Panc1 (cell line): ENCODE measurements at regions not wholly inside any gene's neighbourhood (a gene's known extent, or its start where the extent isn't known, plus 50 kb on each side); places are given as distances from the start of the nearest gene placed in this dataset.
A peak's percentile ranks its signal among the peaks of the same experiment; 100 is the strongest.

Experiments
- ATAC-seq: fragments of 200-7000 bp; cut with Tn5 transposase; 2 replicates; pipeline ENCODE4 v1.9.1; 2020; ENCODE audit warnings: mild to moderate bottlenecking, moderate library complexity
- BruUV-seq: library from RNA; stranded (reverse); fragments of 400-500 nt; replicated peaks from 2 replicates; lab custom pipeline; 2021; lab: Mats Ljungman, UMichigan
- CTCF ChIA-PET: fragments of 300-600 bp; sonication (Branson Sonifier 250); formaldehyde crosslinking; loops from one replicate; lab custom pipeline; 2022; ENCODE audit warnings: antibody characterized with exemption; lab: Charles Lee
- POLR2A ChIA-PET: fragments of 300-600 bp; sonication (Branson Sonifier 250); formaldehyde crosslinking; loops from one replicate; lab custom pipeline; 2022; ENCODE audit warnings: antibody characterized with exemption; lab: Charles Lee
- DNase-seq: peaks from one replicate; pipeline ENCODE4 v3.0.0-alpha.2; 2010; ENCODE audit warnings: low read depth, low spot score
- H3K27ac ChIP-seq: 2 replicates; pipeline ENCODE4 v1.5.1; 2011; ENCODE audit warnings: mild to moderate bottlenecking, low read length, inconsistent platforms
- H3K27me3 ChIP-seq: fragments of 200-500 bp; sonication (Bioruptor generic); 2 replicates; pipeline ENCODE4 v1.6.0; 2014; ENCODE audit warnings: low read length, inconsistent platforms; ENCODE audit not compliant: control insufficient read depth, insufficient read depth
- H3K36me3 ChIP-seq: fragments of 200-500 bp; sonication (Bioruptor generic); 2 replicates; pipeline ENCODE4 v1.5.1; 2014; ENCODE audit warnings: inconsistent platforms, mild to moderate bottlenecking, low read length, moderate library complexity; ENCODE audit not compliant: control insufficient read depth, insufficient read depth
- H3K4me1 ChIP-seq: 2 replicates; pipeline ENCODE4 v1.5.1; 2011; ENCODE audit warnings: inconsistent platforms, mild to moderate bottlenecking, low read length, moderate library complexity; ENCODE audit not compliant: control insufficient read depth, insufficient read depth
- H3K4me3 ChIP-seq, 2 experiments: 2 replicates each; pipeline ENCODE4 v1.5.1; 2011 to 2012; ENCODE audit warnings: low read depth in 2 of 2, low read length in 2 of 2, mild to moderate bottlenecking in 2 of 2, inconsistent platforms in 1 of 2, moderate library complexity in 1 of 2
- H3K9me3 ChIP-seq: fragments of 200-500 bp; sonication (Bioruptor generic); 2 replicates; pipeline ENCODE4 v1.5.1; 2014; ENCODE audit warnings: low read depth, mild to moderate bottlenecking, inconsistent platforms, low read length, moderate library complexity; ENCODE audit not compliant: control insufficient read depth, insufficient read depth
- SIN3A ChIP-seq: IDR thresholded peaks from 2 replicates; pipeline ENCODE4 v1.6.1; 2012; ENCODE audit warnings: low read depth, mild to moderate bottlenecking, low read length, moderate library complexity, borderline replicate concordance; ENCODE audit not compliant: insufficient read depth
- TCF7L2 ChIP-seq: IDR thresholded peaks from 2 replicates; pipeline ENCODE4 v1.6.1; 2011; ENCODE audit warnings: mild to moderate bottlenecking, low read depth, low read length, inconsistent platforms
- in situ Hi-C: cut with HindIII; loops from 2 replicates; pipeline ENCODE4 v1.10.0; 2016; ENCODE audit warnings: low sequenced_read_pairs, low pct_unique_long_range_greater_than_20kb
- intact Hi-C: fragments of 100-400 bp; cut with micrococcal nuclease; formaldehyde crosslinking; loops from one replicate; pipeline ENCODE4 v1.10.0; 2022; ENCODE audit not compliant: unreplicated experiment
- TF ChIP-seq, protein P1 (sequence below), 2 experiments: IDR thresholded peaks; 2 replicates each; pipeline ENCODE4 v1.6.1; 2011 to 2012; ENCODE audit warnings: low read depth in 2 of 2, control low read depth in 1 of 2, low read length in 1 of 2, mild to moderate bottlenecking in 1 of 2, moderate library complexity in 1 of 2; ENCODE audit not compliant: insufficient read depth in 1 of 2
- TF ChIP-seq, protein P2 (sequence below): fragments of 450-650 bp; IDR thresholded peaks from 2 replicates; pipeline ENCODE4 v1.5.1; 2017; ENCODE audit warnings: mild to moderate bottlenecking

DNA sequence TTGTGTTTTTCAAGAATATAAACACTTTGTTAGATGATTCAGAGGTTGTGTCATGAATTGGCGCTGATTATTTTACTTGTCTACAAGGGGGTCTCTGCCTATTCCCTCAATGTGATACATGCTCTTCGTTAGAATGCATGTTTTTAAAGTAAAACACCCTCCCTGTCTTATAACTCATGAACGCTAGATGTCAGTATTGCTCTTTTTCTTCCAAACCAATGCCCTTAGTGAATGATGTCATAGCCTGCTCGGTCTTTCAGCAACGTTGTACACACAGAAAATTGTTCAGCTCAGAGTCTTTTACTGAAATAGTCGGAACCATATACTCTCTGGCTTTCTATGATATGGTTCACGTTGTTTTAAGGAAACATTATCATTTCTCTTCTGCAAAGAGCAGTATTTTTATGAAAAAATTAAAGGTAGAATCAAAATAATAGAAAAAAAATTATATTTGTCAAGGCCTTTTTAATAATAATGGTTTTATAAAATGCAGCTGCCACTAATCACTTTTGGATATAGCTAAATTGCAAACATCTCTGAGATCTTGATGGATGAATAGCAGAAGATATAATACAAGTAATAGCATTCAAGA, 292.9 kb downstream of the TLL1 start:
- POLR2A ChIA-PET, result no interaction called here
- no TSS peak for BruUV-seq
- no peaks in the 10 kb centered on the region for H3K4me1 ChIP-seq
- no peaks in the 10 kb centered on the region for H3K9me3 ChIP-seq
- CTCF ChIA-PET, result no interaction called here
- intact Hi-C loops, result loop anchor here (2.0 to 10.0 kb wide), 4 partner anchors 86 to 1126 kb away; no protein-coding TSS in a partner anchor
- H3K4me3 ChIP-seq, result no peak overlapping the region
- no peak overlapping the region for H3K27ac ChIP-seq
- TF ChIP-seq, protein P1, sequence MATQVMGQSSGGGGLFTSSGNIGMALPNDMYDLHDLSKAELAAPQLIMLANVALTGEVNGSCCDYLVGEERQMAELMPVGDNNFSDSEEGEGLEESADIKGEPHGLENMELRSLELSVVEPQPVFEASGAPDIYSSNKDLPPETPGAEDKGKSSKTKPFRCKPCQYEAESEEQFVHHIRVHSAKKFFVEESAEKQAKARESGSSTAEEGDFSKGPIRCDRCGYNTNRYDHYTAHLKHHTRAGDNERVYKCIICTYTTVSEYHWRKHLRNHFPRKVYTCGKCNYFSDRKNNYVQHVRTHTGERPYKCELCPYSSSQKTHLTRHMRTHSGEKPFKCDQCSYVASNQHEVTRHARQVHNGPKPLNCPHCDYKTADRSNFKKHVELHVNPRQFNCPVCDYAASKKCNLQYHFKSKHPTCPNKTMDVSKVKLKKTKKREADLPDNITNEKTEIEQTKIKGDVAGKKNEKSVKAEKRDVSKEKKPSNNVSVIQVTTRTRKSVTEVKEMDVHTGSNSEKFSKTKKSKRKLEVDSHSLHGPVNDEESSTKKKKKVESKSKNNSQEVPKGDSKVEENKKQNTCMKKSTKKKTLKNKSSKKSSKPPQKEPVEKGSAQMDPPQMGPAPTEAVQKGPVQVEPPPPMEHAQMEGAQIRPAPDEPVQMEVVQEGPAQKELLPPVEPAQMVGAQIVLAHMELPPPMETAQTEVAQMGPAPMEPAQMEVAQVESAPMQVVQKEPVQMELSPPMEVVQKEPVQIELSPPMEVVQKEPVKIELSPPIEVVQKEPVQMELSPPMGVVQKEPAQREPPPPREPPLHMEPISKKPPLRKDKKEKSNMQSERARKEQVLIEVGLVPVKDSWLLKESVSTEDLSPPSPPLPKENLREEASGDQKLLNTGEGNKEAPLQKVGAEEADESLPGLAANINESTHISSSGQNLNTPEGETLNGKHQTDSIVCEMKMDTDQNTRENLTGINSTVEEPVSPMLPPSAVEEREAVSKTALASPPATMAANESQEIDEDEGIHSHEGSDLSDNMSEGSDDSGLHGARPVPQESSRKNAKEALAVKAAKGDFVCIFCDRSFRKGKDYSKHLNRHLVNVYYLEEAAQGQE (IDR thresholded peaks at IDR 0.05; ENCODE audit: insufficient read depth in 1 of 2, low read depth in 2 of 2, low read length in 1 of 2), result no peak
- TF ChIP-seq, protein P2, sequence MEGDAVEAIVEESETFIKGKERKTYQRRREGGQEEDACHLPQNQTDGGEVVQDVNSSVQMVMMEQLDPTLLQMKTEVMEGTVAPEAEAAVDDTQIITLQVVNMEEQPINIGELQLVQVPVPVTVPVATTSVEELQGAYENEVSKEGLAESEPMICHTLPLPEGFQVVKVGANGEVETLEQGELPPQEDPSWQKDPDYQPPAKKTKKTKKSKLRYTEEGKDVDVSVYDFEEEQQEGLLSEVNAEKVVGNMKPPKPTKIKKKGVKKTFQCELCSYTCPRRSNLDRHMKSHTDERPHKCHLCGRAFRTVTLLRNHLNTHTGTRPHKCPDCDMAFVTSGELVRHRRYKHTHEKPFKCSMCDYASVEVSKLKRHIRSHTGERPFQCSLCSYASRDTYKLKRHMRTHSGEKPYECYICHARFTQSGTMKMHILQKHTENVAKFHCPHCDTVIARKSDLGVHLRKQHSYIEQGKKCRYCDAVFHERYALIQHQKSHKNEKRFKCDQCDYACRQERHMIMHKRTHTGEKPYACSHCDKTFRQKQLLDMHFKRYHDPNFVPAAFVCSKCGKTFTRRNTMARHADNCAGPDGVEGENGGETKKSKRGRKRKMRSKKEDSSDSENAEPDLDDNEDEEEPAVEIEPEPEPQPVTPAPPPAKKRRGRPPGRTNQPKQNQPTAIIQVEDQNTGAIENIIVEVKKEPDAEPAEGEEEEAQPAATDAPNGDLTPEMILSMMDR, result peak; percentile 63; the same call in 1 of the 2 replicates
- in situ Hi-C loops, result no loop called here
- ATAC-seq (peak; percentile 80), DNase-seq (peak; percentile 52)
- H3K36me3 ChIP-seq, result no peaks in the 10 kb centered on the region
- no peaks in the 10 kb centered on the region for H3K27me3 ChIP-seq

DNA sequence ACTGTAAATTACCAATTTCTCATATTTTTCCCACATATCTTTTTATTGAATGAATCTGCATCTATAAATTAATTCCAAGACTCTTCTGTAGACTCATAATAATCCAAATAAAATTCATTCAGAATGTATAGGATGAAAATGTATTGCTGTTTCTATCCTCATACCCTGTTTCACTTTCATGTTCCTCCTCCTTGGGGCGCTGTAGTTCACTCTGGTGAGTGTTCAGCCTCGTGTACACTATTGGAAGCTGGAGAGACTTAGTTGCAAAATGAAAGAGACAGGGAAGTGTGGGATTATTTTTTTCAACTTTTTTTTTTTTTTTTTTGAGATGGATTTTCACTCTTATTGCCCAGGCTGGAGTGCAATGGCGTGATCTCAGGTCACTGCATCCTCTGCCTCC, 296.1 kb downstream of the TLL1 start:
- POLR2A ChIA-PET, result no interaction called here
- CTCF ChIA-PET, result no interaction called here
- no peaks in the 10 kb centered on the region for H3K27me3 ChIP-seq
- intact Hi-C loops (loop anchor here (5.0 to 10.0 kb wide), 3 partner anchors 83 to 1123 kb away; no protein-coding TSS in a partner anchor), in situ Hi-C loops (no loop called here)
- ATAC-seq (no peak), DNase-seq (no peak)
- no peaks in the 10 kb centered on the region for H3K9me3 ChIP-seq
- no peaks in the 10 kb centered on the region for H3K4me1 ChIP-seq
- TF ChIP-seq, protein P2, result peak; percentile 31; the same call in 1 of the 2 replicates
- TF ChIP-seq TCF7L2, result no peak
- TF ChIP-seq SIN3A, result no peak
- no peaks in the 10 kb centered on the region for H3K36me3 ChIP-seq
- H3K4me3 ChIP-seq, result no peak overlapping the region
- BruUV-seq, result no TSS peak
- no peak overlapping the region for H3K27ac ChIP-seq
